Left lung (tissue), 4 donors: ENCODE measurements at regions not wholly inside any gene's neighbourhood (a gene's known extent, or its start where the extent isn't known, plus 50 kb on each side); places are given as distances from the start of the nearest gene placed in this dataset.

Source experiments
- ATAC-seq: fragments of 200-7000 bp; cut with Tn5 transposase; one replicate; pipeline ENCODE4 v1.9.1; 2020; ENCODE audit warnings: moderate library complexity
- DNase-seq, 4 donors: peaks; one replicate each; pipeline ENCODE4 v3.0.0-alpha.2; 2013 to 2020
- H3K27ac ChIP-seq, 2 donors: fragments of 200-600 bp; sonication (generic) in 1 of 2; one replicate each; pipeline versions ENCODE4 v1.5.0 to v1.8.0; 2020 to 2021
- H3K27me3 ChIP-seq, 2 donors: fragments of 200-600 bp; sonication (generic) in 1 of 2; one replicate each; pipeline versions ENCODE4 v1.5.0 to v1.8.0; 2020 to 2021
- H3K36me3 ChIP-seq, 2 donors: fragments of 200-600 bp; sonication (generic) in 1 of 2; one replicate each; pipeline versions ENCODE4 v1.5.0 to v1.8.0; 2020 to 2021
- H3K4me1 ChIP-seq, 2 donors: fragments of 200-600 bp; one replicate each; pipeline ENCODE4 v1.8.0; 2021
- H3K4me3 ChIP-seq, 2 donors: fragments of 200-600 bp; sonication (generic) in 1 of 2; one replicate each; pipeline versions ENCODE4 v1.5.0 to v1.8.0; 2020 to 2021; ENCODE audit warnings: mild to moderate bottlenecking in 1 of 2
- H3K9me3 ChIP-seq, 2 donors: fragments of 200-600 bp; sonication (generic) in 1 of 2; one replicate each; pipeline versions ENCODE4 v1.5.0 to v1.8.0; 2020 to 2021
- CTCF ChIP-seq, 2 donors: fragments of 200-600 bp; sonication (generic) in 1 of 2; IDR thresholded peaks; one replicate each; pipeline versions ENCODE4 v1.5.0 to v1.8.0; 2021; ENCODE audit warnings: antibody characterized with exemption in 2 of 2
- intact Hi-C, 2 donors: fragments of 100-400 bp; cut with DNase I; formaldehyde crosslinking; loops; one replicate each; pipeline versions ENCODE4 v1.11.2 to v1.14.2; 2022
- donor health status: DM: no; HTN: yes; CAD: no.
- donor health status: DM: no; HTN: no; CAD: no.

- H3K9me3 ChIP-seq: no peaks in the 10 kb centered on the region
- TF ChIP-seq CTCF (IDR thresholded peaks at IDR 0.05): no peak
- intact Hi-C loops: no loop called here
- DNase-seq (peak in 1 of 4 donors; percentile 8), ATAC-seq (no peak)
- no peaks in the 10 kb centered on the region for H3K36me3 ChIP-seq
- no peaks in the 10 kb centered on the region for H3K4me1 ChIP-seq
- H3K27ac ChIP-seq: no peak overlapping the region
- H3K4me3 ChIP-seq: no peak overlapping the region
- H3K27me3 ChIP-seq: no peaks in the 10 kb centered on the region
Measured at GRCh38 chr5:6302075-6302474, 76.3 kb downstream of the MED10 start.

- intact Hi-C loops: no loop called here
- ATAC-seq: no peak
- Histone ChIP-seq H3K4me1 (no peaks in the 10 kb centered on the region), H3K27ac (no peak overlapping the region), H3K36me3 (no peaks in the 10 kb centered on the region), H3K9me3 (peaks cover 3 to 9% of the 10 kb centered on the region in 2 donors), H3K4me3 (no peak overlapping the region), H3K27me3 (no peaks in the 10 kb centered on the region)
- no peak for TF ChIP-seq CTCF (IDR thresholded peaks at IDR 0.05)
- DNase-seq: no peak
Measured at GRCh38 chr5:6296524-6296923, 81.8 kb downstream of the MED10 start.

- intact Hi-C loops: no loop called here
- H3K36me3 ChIP-seq: no peaks in the 10 kb centered on the region
- no peaks in the 10 kb centered on the region for H3K4me1 ChIP-seq
- no peaks in the 10 kb centered on the region for H3K27me3 ChIP-seq
- DNase-seq: no peak
- H3K27ac ChIP-seq: no peak overlapping the region
- no peak for ATAC-seq
- H3K9me3 ChIP-seq: peaks cover 3 to 9% of the 10 kb centered on the region in 2 donors
- no peak overlapping the region for H3K4me3 ChIP-seq
- no peak for TF ChIP-seq CTCF (IDR thresholded peaks at IDR 0.05)
Measured at GRCh38 chr5:6291961-6292360, 86.4 kb downstream of the MED10 start.

- intact Hi-C loops: no loop called here
- ATAC-seq: no peak
- no peak for DNase-seq
Measured at GRCh38 chr5:6289239-6289638, 89.1 kb downstream of the MED10 start.

GRCh38 chr5:6287176-6287575 is 91.2 kb downstream of the MED10 start:
- Histone ChIP-seq H3K4me1 (no peaks in the 10 kb centered on the region), H3K27ac (no peak overlapping the region), H3K4me3 (no peak overlapping the region), H3K9me3 (peaks cover 0 to 4% of the 10 kb centered on the region in 2 donors), H3K27me3 (no peaks in the 10 kb centered on the region), H3K36me3 (no peaks in the 10 kb centered on the region)
- peak in 1 of 4 donors; percentile 24 for DNase-seq
- intact Hi-C loops: no loop called here
- TF ChIP-seq CTCF (IDR thresholded peaks at IDR 0.05): no peak
- no peak for ATAC-seq

More at GRCh38 chr5:6289239-6289638, 89.1 kb downstream of the MED10 start:
- no peak for TF ChIP-seq CTCF (IDR thresholded peaks at IDR 0.05)
- no peak overlapping the region for H3K27ac ChIP-seq
- peaks cover 3 to 4% of the 10 kb centered on the region in 2 donors for H3K9me3 ChIP-seq
- no peak overlapping the region for H3K4me3 ChIP-seq
- no peaks in the 10 kb centered on the region for H3K36me3 ChIP-seq
- H3K4me1 ChIP-seq: no peaks in the 10 kb centered on the region
- H3K27me3 ChIP-seq: no peaks in the 10 kb centered on the region
